ENCODE measurements at regions not wholly inside any gene's neighbourhood (a gene's known extent, or its start where the extent isn't known, plus 50 kb on each side); places are given as distances from the start of the nearest gene placed in this dataset.

- Histone ChIP-seq H3K9ac (ENCODE audit: low read length) (no peak overlapping the region), H3K27ac (ENCODE audit: low read depth, low read length) (no peak overlapping the region), H3K27me3 (ENCODE audit: insufficient read depth, low read length) (peaks cover 46% of the 10 kb centered on the region), H4K20me1 (ENCODE audit: insufficient read depth) (no peaks in the 10 kb centered on the region), H3K4me1 (ENCODE audit: control insufficient read depth in 1 of 2, insufficient read depth in 2 of 2, low read length in 2 of 2) (no peaks in the 10 kb centered on the region), H3K4me2 (ENCODE audit: low read length) (no peak overlapping the region), H3K9me2 (ENCODE audit: insufficient read depth) (no peaks in the 10 kb centered on the region), H3K36me3 (ENCODE audit: control insufficient read depth in 1 of 2, insufficient read depth in 2 of 2, low read length in 2 of 2) (no peaks in the 10 kb centered on the region), H3K79me2 (ENCODE audit: insufficient read depth, low read length) (no peaks in the 10 kb centered on the region), H3K9me3 (ENCODE audit: control insufficient read depth in 1 of 2, insufficient read depth in 1 of 2, low read depth in 1 of 2, low read length in 2 of 2) (no peaks in the 10 kb centered on the region), H2AFZ (ENCODE audit: low read depth, low read length, poor library complexity, severe bottlenecking) (no peak overlapping the region), H3K4me3 (replicated peaks in 1 of 2; ENCODE audit: low read depth in 1 of 2, low read length in 2 of 2) (no peak overlapping the region)
- ChIA-PET CTCF (no interaction called here), POLR2A (no interaction called here), RAD21 (ENCODE audit: low non-redundant PET in 1 of 2, low total read pairs in 2 of 2, uncharacterized antibody in 2 of 2, unreplicated experiment in 2 of 2) (no interaction called here)
- TF ChIP-seq MAX (IDR thresholded peaks at IDR 0.05) = no peak
- no peak for TF ChIP-seq TCF7L2 (IDR thresholded peaks at IDR 0.05; ENCODE audit: borderline replicate concordance, extremely low read depth, insufficient read depth, insufficient read length)
- TF ChIP-seq SIN3A (IDR thresholded peaks at IDR 0.05; ENCODE audit: low read depth) = no peak
- no peak for TF ChIP-seq ELF1 (IDR thresholded peaks at IDR 0.05; ENCODE audit: borderline replicate concordance, low read depth)
- no peak for TF ChIP-seq REST (IDR thresholded peaks at IDR 0.05; ENCODE audit: low read depth)
- TF ChIP-seq ZFX (IDR thresholded peaks at IDR 0.05) = no peak
- TF ChIP-seq EGR1 (IDR thresholded peaks at IDR 0.05; ENCODE audit: low read depth) = no peak
- TF ChIP-seq SRF (IDR thresholded peaks at IDR 0.05; ENCODE audit: low read depth) = no peak
- intact Hi-C loops (cut with micrococcal nuclease) = no loop called here
- ATAC-seq (no peak), DNase-seq (ENCODE audit: low read depth, low spot score) (no peak)
- BruUV-seq (replicated peaks) = no TSS peak
Observed at GRCh38 chr2:163801486-163801885, 65.7 kb upstream of the FIGN start.
